ENCODE measurements at regions not wholly inside any gene's neighbourhood (a gene's known extent, or its start where the extent isn't known, plus 50 kb on each side); places are given as distances from the start of the nearest gene placed in this dataset.

DNA sequence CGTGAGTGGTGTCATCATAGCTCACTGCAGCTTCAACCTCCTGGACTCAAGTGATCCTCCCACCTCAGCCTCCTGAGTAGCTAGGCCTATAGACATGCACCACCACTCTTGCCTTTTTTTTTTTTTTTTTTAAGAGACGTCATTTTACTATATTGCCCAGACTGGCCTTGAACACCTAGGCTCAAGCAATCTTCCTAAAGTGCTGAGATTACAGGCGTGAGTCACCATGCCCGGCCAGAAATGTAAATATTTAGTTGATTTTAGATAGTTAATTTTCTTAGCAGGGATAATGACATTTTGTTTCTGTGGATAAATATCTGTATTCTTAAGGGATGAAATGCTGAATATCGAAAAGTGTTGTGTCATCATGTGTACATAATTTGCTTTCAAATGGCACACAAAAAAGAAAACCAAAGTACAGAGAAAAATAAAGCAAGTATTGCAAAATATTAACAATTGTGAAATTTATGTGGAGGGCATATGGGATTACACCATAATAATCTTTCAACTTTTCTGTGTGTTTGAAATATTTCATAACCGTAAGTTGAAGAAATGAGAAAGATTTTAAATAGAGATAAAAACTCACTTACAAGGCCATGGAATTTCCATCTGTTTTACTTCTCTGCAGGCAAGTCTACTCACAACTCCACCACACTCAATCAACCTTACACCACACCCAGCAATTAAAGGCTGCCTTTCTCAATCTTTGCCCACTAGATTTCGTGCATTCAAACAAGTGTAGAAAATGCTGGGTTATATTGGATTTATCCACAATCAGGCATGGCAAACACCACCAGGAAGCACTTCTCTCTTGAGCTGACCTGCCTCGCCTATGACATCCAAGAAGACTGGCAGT lies 93.7 kb downstream of the SPTSSA start:
- TF ChIP-seq POLR2AphosphoS5 (IDR thresholded peaks at IDR 0.05; ENCODE audit: insufficient read depth, low read depth, low read length) (no peak), EZH2 (IDR thresholded peaks at IDR 0.05; ENCODE audit: borderline replicate concordance, low read depth, low read length, severe bottlenecking) (no peak), POLR2A (IDR thresholded peaks at IDR 0.05; ENCODE audit: low read depth, low read length) (no peak), JUN (IDR thresholded peaks at IDR 0.05; ENCODE audit: borderline replicate concordance, insufficient read depth, insufficient read length, low read depth) (no peak), MYC (IDR thresholded peaks at IDR 0.05; ENCODE audit: low read depth, low read length) (no peak), FOS (IDR thresholded peaks at IDR 0.05; ENCODE audit: borderline replicate concordance, insufficient read depth, low read length) (no peak), GATA2 (IDR thresholded peaks at IDR 0.05; ENCODE audit: insufficient read depth, insufficient read length, low read depth, low read length) (no peak)
- TF ChIP-seq, protein P1, sequence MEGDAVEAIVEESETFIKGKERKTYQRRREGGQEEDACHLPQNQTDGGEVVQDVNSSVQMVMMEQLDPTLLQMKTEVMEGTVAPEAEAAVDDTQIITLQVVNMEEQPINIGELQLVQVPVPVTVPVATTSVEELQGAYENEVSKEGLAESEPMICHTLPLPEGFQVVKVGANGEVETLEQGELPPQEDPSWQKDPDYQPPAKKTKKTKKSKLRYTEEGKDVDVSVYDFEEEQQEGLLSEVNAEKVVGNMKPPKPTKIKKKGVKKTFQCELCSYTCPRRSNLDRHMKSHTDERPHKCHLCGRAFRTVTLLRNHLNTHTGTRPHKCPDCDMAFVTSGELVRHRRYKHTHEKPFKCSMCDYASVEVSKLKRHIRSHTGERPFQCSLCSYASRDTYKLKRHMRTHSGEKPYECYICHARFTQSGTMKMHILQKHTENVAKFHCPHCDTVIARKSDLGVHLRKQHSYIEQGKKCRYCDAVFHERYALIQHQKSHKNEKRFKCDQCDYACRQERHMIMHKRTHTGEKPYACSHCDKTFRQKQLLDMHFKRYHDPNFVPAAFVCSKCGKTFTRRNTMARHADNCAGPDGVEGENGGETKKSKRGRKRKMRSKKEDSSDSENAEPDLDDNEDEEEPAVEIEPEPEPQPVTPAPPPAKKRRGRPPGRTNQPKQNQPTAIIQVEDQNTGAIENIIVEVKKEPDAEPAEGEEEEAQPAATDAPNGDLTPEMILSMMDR (IDR thresholded peaks at IDR 0.05; ENCODE audit: extremely low read depth in 1 of 2, insufficient read depth in 1 of 2, low read depth in 1 of 2, low read length in 2 of 2): no peak
- TF ChIP-seq, protein P2, sequence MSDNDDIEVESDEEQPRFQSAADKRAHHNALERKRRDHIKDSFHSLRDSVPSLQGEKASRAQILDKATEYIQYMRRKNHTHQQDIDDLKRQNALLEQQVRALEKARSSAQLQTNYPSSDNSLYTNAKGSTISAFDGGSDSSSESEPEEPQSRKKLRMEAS (IDR thresholded peaks at IDR 0.05; ENCODE audit: insufficient read depth, insufficient read length): no peak

All from endothelial cell of umbilical vein (primary cell).